Daoy (cell line): ENCODE measurements at regions not wholly inside any gene's neighbourhood (a gene's known extent, or its start where the extent isn't known, plus 50 kb on each side); places are given as distances from the start of the nearest gene placed in this dataset.

Experiments used
- DNase-seq: peaks from one replicate; pipeline ENCODE4 v3.0.0-alpha.2; 2015; ENCODE audit warnings: low read depth

DNA sequence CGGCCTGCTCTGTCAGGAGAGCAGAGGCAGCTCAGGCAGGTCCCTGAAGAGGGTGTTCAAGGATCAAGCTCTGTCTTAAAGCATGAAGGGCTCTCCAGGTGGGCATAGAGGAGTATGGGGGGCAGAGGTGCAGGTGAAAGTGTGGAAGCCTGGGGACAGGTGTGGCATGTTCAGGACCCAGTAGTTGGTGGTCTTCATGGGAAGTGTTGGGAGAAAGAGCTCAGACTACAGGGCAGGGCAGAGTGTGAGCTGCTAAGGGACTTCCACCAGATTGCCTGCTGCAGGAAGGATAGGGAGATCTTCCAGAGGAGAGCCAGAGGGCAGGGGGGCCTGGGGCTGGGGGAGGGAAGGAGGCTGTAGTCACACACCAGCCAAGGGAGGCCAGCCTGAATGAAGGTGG is 156.5 kb upstream of the GDF10 start:
- DNase-seq: no peak

DNA sequence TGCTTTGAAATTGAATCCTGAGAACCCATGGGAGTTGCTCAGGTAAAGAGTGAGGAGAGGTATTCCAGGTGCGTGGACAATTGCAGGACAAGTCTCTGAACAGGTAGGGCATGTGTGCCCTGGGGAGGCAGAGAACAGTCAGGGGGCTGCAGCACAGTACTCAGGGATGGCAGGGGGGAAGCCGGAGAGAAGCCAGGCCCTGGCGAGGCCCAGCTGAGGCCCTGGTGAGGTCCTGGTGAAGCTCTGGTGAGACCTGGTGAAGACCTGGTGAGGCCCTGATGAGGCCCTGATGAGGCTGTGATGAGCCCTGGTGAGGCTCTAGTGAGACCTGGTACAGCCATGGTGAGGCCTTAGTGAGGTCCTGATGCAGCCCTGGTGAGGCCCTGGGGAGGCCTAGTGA is 155.5 kb upstream of the GDF10 start:
- DNase-seq: no peak

DNA sequence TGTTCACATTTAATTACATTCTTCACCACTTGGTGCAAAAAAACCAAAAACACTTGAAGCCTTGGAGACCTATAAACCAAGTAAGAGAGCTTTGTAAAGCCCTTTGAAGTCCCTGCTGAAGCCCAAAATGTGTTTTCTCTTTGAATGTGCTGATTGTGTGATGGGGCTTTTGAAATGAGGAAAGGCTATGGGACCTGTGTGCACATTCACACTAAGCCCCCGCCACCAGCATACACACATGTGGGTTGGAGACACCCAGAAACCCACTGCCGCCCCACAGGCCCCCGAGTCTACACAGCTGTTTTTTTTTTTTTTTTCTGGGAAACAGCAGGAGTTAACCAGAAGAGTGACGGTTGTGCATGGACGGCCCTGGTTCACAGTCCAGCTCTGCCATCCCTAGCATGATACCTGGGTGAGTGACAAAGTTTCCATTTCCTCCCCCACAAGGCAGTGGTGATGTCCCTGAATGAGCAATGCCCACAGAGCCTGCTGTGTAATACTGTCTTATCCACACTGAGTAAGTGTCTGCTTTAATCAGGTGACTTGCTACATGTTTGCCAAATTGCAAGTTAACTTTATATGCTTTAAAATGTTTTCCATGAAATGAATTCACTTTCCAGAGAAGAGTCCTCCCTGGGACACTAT is 154.6 kb upstream of the GDF10 start:
- no peak for DNase-seq

DNA sequence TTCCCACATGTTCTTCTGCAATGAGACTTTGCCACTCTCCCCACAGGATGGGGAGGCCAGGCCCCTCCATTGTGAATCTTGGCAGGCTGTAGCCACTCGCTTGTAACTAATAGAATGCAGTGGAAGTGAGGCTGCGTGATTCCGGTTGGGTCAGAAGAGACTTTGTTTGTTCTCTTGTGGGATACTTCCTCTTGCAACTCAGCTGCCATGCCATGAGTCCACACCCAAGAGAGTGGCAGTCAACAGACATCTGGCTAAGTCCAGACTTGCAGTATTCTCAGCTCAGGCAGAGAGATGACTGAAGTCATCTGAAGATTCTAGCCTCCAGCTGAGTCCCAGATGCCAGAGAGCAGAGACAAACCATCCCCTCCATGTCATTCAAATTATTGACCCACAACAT is 153.4 kb upstream of the GDF10 start:
- DNase-seq: no peak

DNA sequence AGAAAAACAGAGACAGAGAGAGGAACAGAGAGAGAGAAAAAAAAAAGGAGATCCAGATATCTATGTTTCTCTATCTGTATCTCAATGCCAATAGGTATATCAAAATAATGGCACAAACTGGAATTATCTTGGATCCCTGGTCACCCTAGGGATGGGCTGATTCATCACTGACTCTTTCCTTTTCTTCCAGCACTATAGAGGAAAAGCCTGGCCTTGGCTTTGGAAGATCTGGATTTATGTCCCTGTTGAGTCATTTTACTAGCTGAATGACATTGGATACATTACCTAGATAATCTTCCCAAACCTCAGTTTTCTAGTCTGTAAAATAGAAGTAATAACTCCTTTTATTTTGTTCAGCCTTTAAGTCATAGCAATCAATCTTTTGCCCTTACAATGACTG is 152.8 kb upstream of the GDF10 start:
- DNase-seq: no peak

DNA sequence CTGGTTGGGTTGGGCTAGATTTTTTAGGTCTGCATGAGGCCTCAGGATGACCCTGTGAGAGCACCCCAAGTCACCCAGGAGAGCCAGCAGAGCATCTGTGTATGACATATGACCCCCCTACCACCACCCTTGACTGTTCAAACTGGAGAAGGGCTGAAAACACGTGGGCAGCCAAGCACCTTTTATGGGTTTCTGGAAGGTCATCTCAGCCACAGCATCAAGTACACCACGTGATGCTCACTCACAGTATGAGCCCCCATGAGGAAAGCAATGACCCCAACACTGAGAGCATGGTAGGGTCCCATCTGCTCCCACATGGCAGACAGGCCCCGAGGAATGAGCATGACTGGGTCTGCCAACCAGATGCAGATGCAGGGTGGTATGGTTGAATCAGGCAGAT is 149.4 kb upstream of the GDF10 start:
- DNase-seq: no peak

DNA sequence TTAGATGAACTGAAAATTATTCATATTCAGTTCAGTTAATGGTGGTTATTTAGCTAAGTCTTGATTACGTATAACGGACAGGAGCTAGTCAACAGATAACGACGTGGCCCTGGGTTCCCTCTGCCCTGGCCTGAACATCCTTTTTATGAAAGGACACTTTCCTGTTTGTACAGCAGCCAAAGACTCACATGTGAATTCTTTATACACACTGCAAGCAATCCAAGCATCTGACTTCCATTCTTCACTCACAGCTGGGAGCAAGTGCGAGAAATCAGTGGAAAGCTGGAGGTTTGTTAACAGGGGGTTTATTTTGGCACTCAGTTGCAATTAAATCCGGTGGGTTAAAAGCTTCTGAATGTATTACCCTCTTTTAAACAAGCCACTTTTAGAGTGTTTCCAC is 148.1 kb upstream of the GDF10 start:
- no peak for DNase-seq

DNA sequence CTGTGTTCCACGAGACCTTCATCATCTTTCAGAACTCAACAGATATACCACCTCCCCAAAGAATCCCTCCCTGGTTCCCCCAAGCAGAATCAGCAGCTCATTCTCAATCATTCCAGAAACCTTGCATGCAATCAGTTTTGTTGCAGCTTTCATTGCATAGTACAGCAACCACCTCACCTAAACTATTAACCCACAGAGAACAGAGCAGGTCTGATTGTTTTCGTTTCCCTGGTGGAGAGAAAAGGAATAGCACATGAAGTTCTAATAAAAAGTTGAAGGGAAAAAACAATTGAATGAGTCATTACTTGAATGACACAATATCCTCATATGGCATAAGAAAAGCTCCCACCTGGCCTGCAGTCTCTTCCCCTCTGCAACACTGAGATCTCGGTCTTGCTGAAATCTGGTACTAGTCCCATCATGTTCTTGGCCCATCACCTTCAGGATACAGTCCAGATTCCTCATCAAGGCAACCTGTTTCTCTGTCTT is 147.1 kb upstream of the GDF10 start:
- DNase-seq: no peak

DNA sequence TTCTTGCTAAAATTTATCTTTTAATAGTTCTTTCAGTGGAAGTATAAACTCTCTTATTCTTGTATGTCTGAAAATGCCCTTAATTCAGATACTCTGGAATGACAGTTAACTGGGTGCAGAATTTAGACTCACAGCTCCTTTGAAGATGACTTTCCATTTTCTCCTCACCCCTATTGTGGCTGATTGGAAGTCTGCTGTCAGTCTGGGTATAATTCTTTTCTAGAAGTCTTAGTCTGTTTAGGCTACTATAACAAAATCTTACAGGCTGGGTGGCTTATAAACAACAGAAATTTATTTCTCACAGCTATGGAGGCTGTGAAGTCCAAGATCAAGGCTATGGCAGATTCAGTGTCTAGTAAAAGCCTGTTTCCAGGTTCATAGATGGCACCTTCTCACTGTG is 145.2 kb upstream of the GDF10 start:
- no peak for DNase-seq

DNA sequence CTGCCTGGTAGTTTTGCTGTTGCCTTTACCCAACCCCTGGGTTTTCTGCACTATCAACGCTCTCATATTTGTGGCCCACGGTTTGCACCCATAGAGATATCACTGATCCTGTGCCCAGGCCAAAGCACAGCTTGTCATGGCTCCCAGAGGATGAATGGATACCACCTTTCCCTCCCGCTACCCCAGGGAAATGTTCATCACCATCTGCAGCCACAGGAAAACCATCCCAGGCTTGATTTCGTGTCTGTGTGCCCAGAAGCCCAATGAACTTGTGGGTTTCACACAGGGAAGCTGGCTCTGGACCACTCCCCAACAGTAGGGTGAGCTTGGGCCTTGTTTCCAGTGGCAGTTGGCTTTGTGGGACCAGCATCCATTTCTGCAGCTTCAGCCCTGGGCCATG is 143.1 kb upstream of the GDF10 start:
- no peak for DNase-seq

DNA sequence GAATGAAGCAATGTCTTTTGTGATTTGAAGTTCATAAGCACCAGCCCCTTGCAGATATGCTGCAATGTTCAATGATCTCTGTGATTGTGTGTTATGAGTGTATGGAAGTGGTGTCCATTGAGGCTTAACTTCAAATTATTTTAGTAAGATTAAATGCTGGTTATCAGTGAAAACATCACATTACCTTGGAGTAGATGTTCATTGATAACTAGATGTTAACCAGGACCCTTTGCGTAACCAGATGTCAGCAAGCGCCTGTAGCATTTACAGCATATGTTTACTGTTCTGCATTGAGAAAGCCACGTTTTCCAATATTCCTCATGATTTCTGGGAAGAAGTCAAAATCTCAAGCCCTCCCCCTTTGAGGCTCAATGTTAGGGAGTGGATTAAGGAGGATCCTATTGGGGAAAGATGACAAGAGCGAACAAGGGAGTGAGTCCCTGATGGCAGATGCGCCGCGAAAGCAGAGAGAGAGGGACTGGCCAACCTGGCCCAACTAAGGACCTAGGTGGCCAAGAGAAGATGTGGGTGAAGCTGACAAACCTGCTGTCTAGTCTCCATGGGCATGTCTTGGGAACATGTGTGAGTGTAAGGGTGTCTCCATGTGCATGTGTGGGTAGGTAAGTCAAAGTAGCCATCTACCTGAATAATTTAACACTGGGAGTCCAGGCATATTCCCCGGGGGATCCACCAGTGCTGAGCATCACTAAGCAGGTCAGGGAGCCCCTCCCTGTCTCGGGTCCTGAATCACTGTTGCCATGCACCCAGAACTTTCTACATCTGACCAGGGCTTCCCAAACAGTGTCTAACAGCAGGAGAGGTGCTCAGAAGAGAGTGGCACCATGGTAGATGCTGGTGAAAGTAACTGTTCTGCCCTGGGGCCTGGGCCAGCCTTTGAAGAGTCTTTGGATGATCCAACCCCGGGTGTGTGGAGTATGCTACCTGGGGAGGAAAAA is 141.6 kb upstream of the GDF10 start:
- no peak for DNase-seq

DNA sequence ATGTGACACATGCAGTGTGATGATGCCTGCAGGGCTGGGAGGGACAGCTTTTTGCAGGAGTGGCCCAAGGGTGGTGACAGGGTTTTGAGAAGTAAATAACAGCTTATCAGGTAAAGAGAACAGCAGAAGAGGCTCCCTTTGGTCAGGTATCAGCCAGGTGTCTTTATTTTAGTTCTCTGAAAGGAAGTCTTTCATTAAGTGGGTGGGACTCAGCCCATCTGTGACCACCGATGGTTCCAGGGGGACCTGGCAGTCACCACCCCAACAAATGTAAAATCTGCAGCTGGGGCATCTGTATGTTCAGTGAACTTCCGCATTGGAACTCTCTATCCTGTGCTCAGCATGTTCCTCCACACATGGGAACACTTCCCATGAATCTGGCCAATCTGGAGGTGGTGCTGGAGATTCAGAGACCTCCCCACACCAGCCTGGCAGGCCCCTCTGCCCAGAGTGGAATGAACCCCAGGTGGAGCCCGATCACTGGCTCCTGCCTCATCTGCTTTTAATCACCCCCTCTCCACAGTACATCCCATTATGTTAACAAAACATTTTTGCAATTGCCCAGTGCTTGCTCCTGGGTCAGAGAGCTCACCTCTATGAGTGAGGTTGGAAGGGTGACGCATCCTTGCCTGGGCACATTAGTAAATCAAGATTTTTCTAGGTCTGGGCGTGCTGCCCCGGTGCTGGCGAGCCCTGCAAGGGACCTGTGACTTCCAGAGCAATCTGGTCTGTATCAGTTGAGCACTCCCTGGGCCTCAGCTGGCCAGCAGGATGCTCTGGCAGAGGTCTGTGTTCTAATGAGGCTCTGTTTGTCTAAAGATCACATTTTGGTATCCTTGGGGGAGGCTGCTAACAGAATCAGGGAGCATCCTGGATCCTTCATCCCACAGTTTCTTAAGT is 140.4 kb upstream of the GDF10 start:
- DNase-seq: no peak

DNA sequence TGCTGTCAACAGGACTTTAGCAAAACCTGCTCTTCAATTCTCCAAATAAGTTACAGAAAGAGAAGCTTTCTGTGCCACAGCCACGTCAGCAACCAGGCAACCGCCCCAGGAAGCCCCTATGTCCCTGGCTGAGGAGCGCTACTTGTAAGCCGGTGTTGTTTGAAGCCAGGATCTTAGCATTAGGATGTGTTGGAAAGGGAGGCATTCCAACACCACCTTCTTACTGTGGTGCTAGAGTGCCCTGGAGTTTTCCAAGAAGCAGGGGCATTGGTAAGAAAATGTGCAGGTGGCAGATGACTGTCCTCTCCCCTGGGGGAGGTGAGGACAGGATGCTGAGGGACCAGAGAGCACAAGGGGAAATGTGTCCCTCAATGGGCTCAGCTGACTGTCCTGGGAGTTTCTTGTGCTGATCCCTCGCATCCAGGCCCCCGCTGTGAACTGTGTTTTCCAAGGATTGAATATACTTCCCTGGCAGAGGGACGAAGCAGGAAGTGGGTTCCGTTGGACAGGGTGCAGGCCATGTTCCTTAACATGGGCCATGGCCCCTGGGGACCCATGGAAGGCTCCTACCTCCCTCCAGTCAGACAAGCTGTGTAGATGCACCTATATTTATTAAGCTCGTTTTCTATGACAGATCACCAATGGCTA is 139.6 kb upstream of the GDF10 start:
- DNase-seq: no peak

DNA sequence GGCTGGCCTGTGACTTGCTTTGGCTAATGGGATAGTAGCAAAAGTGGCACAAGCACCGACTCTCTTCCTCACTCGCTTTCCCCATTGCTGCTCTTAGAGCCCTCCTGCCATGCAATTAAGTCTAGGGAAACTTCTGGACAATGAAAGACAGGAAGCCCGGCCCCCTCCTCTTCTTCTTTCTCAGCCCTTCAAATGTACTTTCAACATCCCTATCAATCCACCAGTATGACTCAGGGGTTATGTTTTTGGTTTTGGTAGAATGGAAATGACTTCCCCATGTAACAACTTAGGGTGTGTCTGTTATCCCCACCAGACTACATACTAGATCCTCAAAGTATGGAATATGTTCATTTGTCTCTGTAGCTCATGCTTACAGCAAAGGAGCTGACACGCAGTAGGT is 139.0 kb upstream of the GDF10 start:
- peak; percentile 22 for DNase-seq

DNA sequence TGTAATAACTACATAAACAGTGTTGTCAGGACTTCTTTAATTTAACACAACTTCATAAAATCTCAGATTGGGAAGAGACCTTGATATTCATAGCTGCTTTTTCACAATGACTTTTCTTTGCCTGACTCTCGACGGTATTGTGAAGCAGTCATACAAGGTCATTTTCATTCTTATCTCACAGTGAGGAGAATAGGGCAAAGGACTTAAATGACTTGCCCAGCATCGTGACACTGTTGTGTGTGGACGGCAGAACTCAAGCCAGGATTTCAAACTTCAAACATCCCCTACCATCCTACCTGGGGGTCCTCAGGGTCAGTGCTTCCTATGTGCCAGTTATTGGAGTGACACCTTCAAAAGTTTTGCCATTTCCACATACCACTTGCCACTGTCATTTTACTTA is 138.5 kb upstream of the GDF10 start:
- DNase-seq: no peak

DNA sequence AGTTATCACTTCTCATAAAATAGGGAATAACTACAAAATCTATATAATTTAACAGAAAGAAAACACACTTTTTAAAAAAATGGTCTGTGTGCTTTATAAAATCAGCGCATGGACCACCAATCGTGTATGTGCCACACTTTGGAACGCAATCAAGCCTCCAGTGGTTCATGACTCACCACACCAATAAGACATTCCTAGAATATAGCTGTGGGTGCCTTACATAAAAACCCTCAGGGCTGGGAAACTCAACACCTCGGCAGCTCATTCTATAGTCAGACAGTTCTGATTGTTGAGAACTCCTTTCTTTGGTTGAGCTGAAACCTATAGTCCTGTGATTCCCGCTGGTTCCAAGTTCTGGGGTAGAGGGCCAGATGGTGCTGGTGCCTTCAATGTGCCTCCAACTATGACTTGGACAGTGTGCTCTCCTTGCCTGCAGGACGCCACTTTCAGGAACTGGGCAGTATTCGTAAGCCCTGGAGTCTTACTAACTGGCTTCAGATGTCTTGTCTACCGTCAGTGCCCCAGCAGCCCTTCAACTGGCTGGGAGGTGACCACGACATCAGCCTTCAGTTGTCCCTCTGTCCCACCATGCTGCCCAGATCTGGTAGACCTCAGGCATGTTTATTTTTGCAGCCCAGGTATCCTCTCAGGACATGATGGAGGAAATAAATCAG is 135.7 kb upstream of the GDF10 start:
- DNase-seq: peak; percentile 89

DNA sequence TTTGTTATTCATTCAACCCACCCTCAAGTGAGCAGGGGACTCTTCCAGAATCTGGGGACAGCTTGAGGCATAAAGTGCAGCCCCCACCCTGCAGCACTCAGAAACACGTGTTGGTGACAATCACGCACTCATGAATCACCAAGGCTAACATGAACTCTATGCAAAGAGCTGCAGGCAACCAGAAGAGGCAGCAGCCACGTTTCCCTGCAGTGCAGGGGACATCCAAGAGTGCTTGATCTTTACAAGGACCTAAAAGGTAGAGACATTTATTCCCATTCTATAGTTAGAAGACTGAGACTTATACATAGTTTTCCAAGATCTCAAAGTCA is 135.2 kb upstream of the GDF10 start:
- peak; percentile 35 for DNase-seq

DNA sequence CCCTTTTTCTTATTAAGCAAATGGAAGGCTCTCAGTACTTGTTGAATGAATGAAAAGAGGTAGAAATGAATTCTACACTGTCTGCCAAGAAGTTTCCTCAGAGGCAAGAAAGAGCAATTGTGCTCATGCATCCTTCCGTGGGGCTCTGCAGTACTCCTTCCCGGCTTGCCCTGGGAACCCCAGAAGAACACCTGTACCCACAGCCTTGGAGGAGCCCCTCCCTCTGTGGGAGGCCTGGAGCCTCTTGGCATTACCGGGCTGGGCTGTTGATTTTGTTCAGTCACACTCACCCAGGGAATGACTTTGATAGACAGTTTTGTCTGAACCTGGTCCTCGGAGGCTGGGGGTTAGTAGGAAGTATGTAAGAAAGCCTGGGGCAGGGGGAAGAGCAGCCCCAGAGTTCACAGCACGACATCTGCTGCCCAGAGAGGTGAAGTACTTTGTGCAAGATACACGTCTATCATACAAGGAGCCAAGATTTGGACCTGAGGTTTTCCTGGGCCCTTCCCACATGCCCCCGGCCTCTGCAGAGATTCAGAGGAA is 134.8 kb upstream of the GDF10 start:
- DNase-seq: no peak

DNA sequence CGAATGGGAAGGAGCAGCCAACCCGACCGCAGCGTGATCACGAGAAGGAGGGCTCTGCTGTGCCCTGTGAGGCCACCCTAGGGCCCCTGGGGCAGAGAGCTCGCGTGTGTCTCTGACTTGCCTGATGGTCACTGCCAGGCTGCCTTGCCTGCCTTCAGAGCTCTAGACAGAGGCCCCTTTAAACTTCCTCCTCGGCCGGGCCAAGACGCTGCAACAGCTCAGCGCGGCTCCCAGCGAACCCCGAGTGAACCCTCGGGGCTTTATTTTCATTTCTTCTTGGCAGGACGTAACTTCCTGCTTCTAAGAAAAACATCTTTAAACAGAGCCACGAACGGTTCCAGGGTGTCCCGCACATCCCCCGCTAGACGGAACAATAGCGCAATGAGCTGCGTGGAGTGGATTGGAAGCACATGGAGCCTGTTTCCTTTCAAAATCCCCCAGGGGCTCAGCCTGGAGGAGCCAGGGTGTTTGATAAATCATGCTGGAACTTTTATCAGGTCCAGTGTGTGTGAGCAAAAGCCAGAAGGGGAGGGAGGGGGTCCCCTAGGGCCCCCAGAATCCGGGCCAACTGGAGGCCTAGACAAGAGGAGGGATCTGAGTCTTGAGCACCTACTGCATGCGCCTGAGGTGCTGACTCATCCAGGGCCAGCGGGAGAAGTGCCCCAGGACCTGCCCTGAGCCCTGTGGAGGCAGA is 134.1 kb upstream of the GDF10 start:
- DNase-seq: peak; percentile 60

DNA sequence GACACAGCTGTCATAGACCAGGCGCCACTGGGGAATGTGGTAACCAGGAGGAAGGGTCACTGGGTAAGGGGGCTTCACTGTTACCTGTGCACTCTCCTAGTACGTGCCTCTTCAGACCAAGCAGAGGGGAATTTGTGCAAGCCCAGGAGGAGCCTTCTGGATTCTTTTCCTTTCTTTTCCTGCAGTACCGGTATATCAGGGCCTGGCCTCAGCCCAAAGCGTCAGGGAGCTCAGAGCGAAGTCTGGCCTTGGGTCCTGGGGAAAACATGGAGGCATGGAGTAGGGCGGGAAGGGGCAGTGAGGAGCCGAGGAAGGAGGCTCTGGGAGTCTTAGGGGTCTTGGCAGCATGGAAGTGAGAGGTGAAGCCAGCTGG is 133.6 kb upstream of the GDF10 start:
- DNase-seq: no peak
